ENCODE measurements at regions not wholly inside any gene's neighbourhood (a gene's known extent, or its start where the extent isn't known, plus 50 kb on each side); places are given as distances from the start of the nearest gene placed in this dataset.

DNA sequence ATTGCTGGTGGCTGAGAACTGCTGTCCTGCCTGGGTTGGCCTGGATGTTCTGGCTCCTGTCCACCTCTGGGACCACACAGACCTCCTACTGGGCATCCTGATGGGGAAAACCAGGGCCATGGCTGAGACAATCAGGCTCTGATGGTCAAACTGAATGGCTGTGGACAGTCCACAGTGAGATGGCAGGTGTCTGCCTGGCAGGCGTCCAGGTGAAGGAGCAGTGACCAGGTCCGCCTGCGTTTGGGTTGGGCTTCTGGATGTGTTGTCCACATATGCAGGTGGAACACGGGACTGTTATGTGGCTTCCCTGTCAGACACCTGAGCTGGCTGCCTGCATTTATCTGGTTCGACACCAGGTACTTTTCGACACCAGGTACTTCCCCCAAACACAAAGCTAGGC lies 241.7 kb downstream of the BUB3 start:
- intact Hi-C loops (cut with DNase I): no loop called here
- Histone ChIP-seq H3K36me3 (no peaks in the 10 kb centered on the region), H3K4me3 (no peak overlapping the region), H3K27me3 (no peaks in the 10 kb centered on the region), H3K4me1 (no peaks in the 10 kb centered on the region), H3K9me3 (peaks cover 0 to 11% (median 0%) of the 10 kb centered on the region in 3 donors), H3K27ac (no peak overlapping the region)
- no peak for DNase-seq
- 83 to 100% methylated on average over 2 to 6 of the region's 6 CpGs for WGBS, 2 donors
- no peak for TF ChIP-seq POLR2A (IDR thresholded peaks at IDR 0.05)
- no peak for TF ChIP-seq CTCF (IDR thresholded peaks at IDR 0.05)

DNA sequence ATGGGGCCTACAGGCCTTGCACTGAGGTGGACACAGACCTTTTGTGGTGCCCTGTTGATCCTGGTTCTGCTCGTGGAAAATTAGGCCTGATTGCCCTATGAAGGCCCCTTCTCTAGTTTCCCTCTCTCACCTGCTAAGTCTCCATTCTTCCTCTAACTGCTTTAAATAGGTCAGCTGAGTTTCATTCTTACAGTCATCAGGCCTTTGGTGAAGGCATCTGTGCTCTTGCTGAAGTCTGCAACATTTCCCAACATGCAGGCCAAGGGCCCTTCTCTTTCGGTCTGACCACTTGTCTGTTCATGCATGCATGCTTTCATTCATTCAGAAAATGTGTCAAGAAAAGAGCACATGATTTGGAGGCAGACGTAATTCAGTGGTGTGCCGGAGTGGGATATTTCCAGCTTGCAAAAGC lies 244.0 kb downstream of the BUB3 start:
- Histone ChIP-seq H3K27ac (no peak overlapping the region), H3K4me1 (no peaks in the 10 kb centered on the region), H3K36me3 (no peaks in the 10 kb centered on the region), H3K27me3 (no peaks in the 10 kb centered on the region), H3K9me3 (peaks cover 0 to 11% (median 0%) of the 10 kb centered on the region in 3 donors), H3K4me3 (no peak overlapping the region)
- no peak for DNase-seq
- TF ChIP-seq CTCF (IDR thresholded peaks at IDR 0.05): no peak
- TF ChIP-seq POLR2A (IDR thresholded peaks at IDR 0.05): no peak
- intact Hi-C loops (cut with DNase I): no loop called here
- WGBS, 2 donors: 57 to 58% methylated on average over 4 of the region's 4 CpGs

- no peaks in the 10 kb centered on the region for H3K4me1 ChIP-seq
- TF ChIP-seq POLR2A (IDR thresholded peaks at IDR 0.05): no peak
- no peak for TF ChIP-seq CTCF (IDR thresholded peaks at IDR 0.05)
- no peaks in the 10 kb centered on the region for H3K36me3 ChIP-seq
- H3K9me3 ChIP-seq: peaks cover 0 to 11% (median 0%) of the 10 kb centered on the region in 3 donors
- H3K27ac ChIP-seq: no peak overlapping the region
- intact Hi-C loops (cut with DNase I): no loop called here
- H3K27me3 ChIP-seq: no peaks in the 10 kb centered on the region
- DNase-seq: no peak
- no peak overlapping the region for H3K4me3 ChIP-seq
Observed at GRCh38 chr10:123398756-123399155, 244.6 kb downstream of the BUB3 start.

- H3K36me3 ChIP-seq: no peaks in the 10 kb centered on the region
- no peaks in the 10 kb centered on the region for H3K4me1 ChIP-seq
- no peak overlapping the region for H3K27ac ChIP-seq
- DNase-seq: no peak
- 82 to 88% methylated on average over 11 to 12 of the region's 12 CpGs for WGBS, 2 donors
- H3K27me3 ChIP-seq: no peaks in the 10 kb centered on the region
- intact Hi-C loops (cut with DNase I): no loop called here
- peaks cover 0 to 13% (median 0%) of the 10 kb centered on the region in 3 donors for H3K9me3 ChIP-seq
- H3K4me3 ChIP-seq: no peak overlapping the region
- TF ChIP-seq POLR2A (IDR thresholded peaks at IDR 0.05): no peak
Observed at GRCh38 chr10:123399276-123399839, 245.2 kb downstream of the BUB3 start.

- TF ChIP-seq POLR2A (IDR thresholded peaks at IDR 0.05) (no peak), CTCF (IDR thresholded peaks at IDR 0.05) (no peak)
- Histone ChIP-seq H3K27me3 (no peaks in the 10 kb centered on the region), H3K36me3 (no peaks in the 10 kb centered on the region), H3K9me3 (peaks cover 0 to 4% (median 0%) of the 10 kb centered on the region in 3 donors), H3K4me3 (no peak overlapping the region), H3K27ac (no peak overlapping the region), H3K4me1 (no peaks in the 10 kb centered on the region)
- WGBS, 2 donors: 67 to 88% methylated on average over 1 to 2 of the region's 3 CpGs
- no peak for DNase-seq
- intact Hi-C loops (cut with DNase I): no loop called here
Observed at GRCh38 chr10:123402021-123402420, 247.8 kb downstream of the BUB3 start.

DNA sequence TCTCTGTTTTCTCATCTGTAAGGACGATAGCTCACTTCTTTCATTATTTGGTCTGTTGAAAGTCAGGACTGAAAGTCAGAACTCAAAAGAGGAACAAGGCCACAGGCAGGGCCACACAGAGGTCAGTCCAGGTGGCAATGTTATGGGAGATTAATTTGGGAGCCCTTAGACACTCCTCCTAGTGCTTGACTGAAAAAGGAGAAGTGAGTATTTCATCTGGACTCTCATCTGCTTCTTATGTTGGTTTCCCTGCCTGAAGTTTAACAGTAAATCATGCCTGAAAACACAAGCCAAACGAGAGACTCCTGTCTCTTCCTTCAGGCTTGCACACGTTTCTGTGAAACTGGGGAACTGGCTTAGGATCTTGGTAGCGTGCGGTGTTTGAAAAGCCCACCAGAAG lies 248.5 kb downstream of the BUB3 start:
- no peak overlapping the region for H3K27ac ChIP-seq
- H3K36me3 ChIP-seq: no peaks in the 10 kb centered on the region
- TF ChIP-seq POLR2A (IDR thresholded peaks at IDR 0.05) (no peak), CTCF (IDR thresholded peaks at IDR 0.05) (no peak)
- no peaks in the 10 kb centered on the region for H3K4me1 ChIP-seq
- WGBS, 2 donors: 62 to 68% methylated on average over 5 of the region's 5 CpGs
- H3K4me3 ChIP-seq: no peak overlapping the region
- no peaks in the 10 kb centered on the region for H3K27me3 ChIP-seq
- no peak for DNase-seq
- intact Hi-C loops (cut with DNase I): no loop called here
- peaks cover 0 to 4% (median 0%) of the 10 kb centered on the region in 3 donors for H3K9me3 ChIP-seq

Data from esophagus squamous epithelium (tissue), 5 donors.